ENCODE measurements at regions not wholly inside any gene's neighbourhood (a gene's known extent, or its start where the extent isn't known, plus 50 kb on each side); places are given as distances from the start of the nearest gene placed in this dataset.
"Not testable (repeated sequence)": the region's sequence is repeated elsewhere in the genome, so short reads cannot be mapped to it uniquely, and the experiment has no call there.

- no peaks in the 10 kb centered on the region for H3K27me3 ChIP-seq (ENCODE audit: low read length)
- H3K36me3 ChIP-seq (ENCODE audit: low read length) = no peaks in the 10 kb centered on the region
- H3K79me2 ChIP-seq (ENCODE audit: insufficient read depth, low read length) = no peaks in the 10 kb centered on the region
- no peaks in the 10 kb centered on the region for H3K9me3 ChIP-seq (ENCODE audit: insufficient read depth, low read length)
- no peaks in the 10 kb centered on the region for H3K9me2 ChIP-seq (replicated peaks; ENCODE audit: insufficient read depth, low read length)
- no peak overlapping the region for H2AFZ ChIP-seq (ENCODE audit: low read depth, low read length, severe bottlenecking)
- H3K4me3 ChIP-seq (ENCODE audit: insufficient read depth, low read length, poor library complexity, severe bottlenecking) = no peak overlapping the region
- H3F3A ChIP-seq (ENCODE audit: insufficient read depth) = peaks cover 9% of the 10 kb centered on the region; the same call in 1 of the 2 replicates
- H4K20me1 ChIP-seq (ENCODE audit: low read depth, low read length) = no peaks in the 10 kb centered on the region
- no peak overlapping the region for H3K9ac ChIP-seq (ENCODE audit: low read length)
- H3K4me2 ChIP-seq (ENCODE audit: low read depth, low read length, poor library complexity, severe bottlenecking) = no peak overlapping the region
- TF ChIP-seq CTCF (IDR thresholded peaks at IDR 0.05; ENCODE audit: insufficient read depth, low read length, poor library complexity, severe bottlenecking) (no peak), EZH2phosphoT487 (conservative IDR thresholded peaks at IDR 0.05; ENCODE audit: low read length) (no peak)
- H3K27ac ChIP-seq (ENCODE audit: low read depth, low read length) = no peak overlapping the region
These were observed 59.5 kb upstream of the RALGPS2 start for GRCh38 chr1:178665579-178665978.

GRCh38 chr1:178666891-178667290, 58.2 kb upstream of the RALGPS2 start:
- H3K9me3 ChIP-seq (ENCODE audit: insufficient read depth, low read length); H2AFZ ChIP-seq (ENCODE audit: low read depth, low read length, severe bottlenecking); H3K27ac ChIP-seq (ENCODE audit: low read depth, low read length); H3K4me3 ChIP-seq (ENCODE audit: insufficient read depth, low read length, poor library complexity, severe bottlenecking); H3K27me3 ChIP-seq (ENCODE audit: low read length); H3K79me2 ChIP-seq (ENCODE audit: insufficient read depth, low read length); H3K4me2 ChIP-seq (ENCODE audit: low read depth, low read length, poor library complexity, severe bottlenecking); H4K20me1 ChIP-seq (ENCODE audit: low read depth, low read length); H3K9ac ChIP-seq (ENCODE audit: low read length); H3K9me2 ChIP-seq (replicated peaks; ENCODE audit: insufficient read depth, low read length); H3F3A ChIP-seq (ENCODE audit: insufficient read depth); H3K36me3 ChIP-seq (ENCODE audit: low read length): not testable (repeated sequence)

- Histone ChIP-seq H2AFZ (ENCODE audit: low read depth, low read length, severe bottlenecking) (no peak overlapping the region), H3K4me2 (ENCODE audit: low read depth, low read length, poor library complexity, severe bottlenecking) (no peak overlapping the region), H4K20me1 (ENCODE audit: low read depth, low read length) (no peaks in the 10 kb centered on the region), H3K36me3 (ENCODE audit: low read length) (no peaks in the 10 kb centered on the region), H3K27me3 (ENCODE audit: low read length) (no peaks in the 10 kb centered on the region), H3K4me3 (ENCODE audit: insufficient read depth, low read length, poor library complexity, severe bottlenecking) (no peak overlapping the region), H3K9ac (ENCODE audit: low read length) (no peak overlapping the region), H3K27ac (ENCODE audit: low read depth, low read length) (no peak overlapping the region), H3K79me2 (ENCODE audit: insufficient read depth, low read length) (no peaks in the 10 kb centered on the region), H3K9me3 (ENCODE audit: insufficient read depth, low read length) (no peaks in the 10 kb centered on the region), H3K9me2 (replicated peaks; ENCODE audit: insufficient read depth, low read length) (no peaks in the 10 kb centered on the region), H3F3A (ENCODE audit: insufficient read depth) (no peaks in the 10 kb centered on the region)
- TF ChIP-seq CTCF (IDR thresholded peaks at IDR 0.05; ENCODE audit: insufficient read depth, low read length, poor library complexity, severe bottlenecking) = no peak
- no peak for TF ChIP-seq EZH2phosphoT487 (conservative IDR thresholded peaks at IDR 0.05; ENCODE audit: low read length)
These were observed 52.6 kb upstream of the RALGPS2 start for GRCh38 chr1:178672434-178672833.

GRCh38 chr1:178674559-178674958, 50.5 kb upstream of the RALGPS2 start:
- not testable (repeated sequence) for H3K27ac ChIP-seq (ENCODE audit: low read depth, low read length); H3K9ac ChIP-seq (ENCODE audit: low read length); H3K36me3 ChIP-seq (ENCODE audit: low read length); H3K9me3 ChIP-seq (ENCODE audit: insufficient read depth, low read length); H3K79me2 ChIP-seq (ENCODE audit: insufficient read depth, low read length); H4K20me1 ChIP-seq (ENCODE audit: low read depth, low read length); H3F3A ChIP-seq (ENCODE audit: insufficient read depth); H3K4me3 ChIP-seq (ENCODE audit: insufficient read depth, low read length, poor library complexity, severe bottlenecking); H3K4me2 ChIP-seq (ENCODE audit: low read depth, low read length, poor library complexity, severe bottlenecking); H3K9me2 ChIP-seq (replicated peaks; ENCODE audit: insufficient read depth, low read length); H3K27me3 ChIP-seq (ENCODE audit: low read length); H2AFZ ChIP-seq (ENCODE audit: low read depth, low read length, severe bottlenecking)

All from SU-DHL-6 (cell line).